Gastrocnemius medialis (tissue), 4 donors: ENCODE measurements at regions not wholly inside any gene's neighbourhood (a gene's known extent, or its start where the extent isn't known, plus 50 kb on each side); places are given as distances from the start of the nearest gene placed in this dataset.
"Not testable (repeated sequence)": the region's sequence is repeated elsewhere in the genome, so short reads cannot be mapped to it uniquely, and the experiment has no call there.

Experiments
- ATAC-seq, 2 donors: fragments of 150-250 bp; one replicate each; pipeline ENCODE4 v1.9.1; 2016
- DNase-seq, 2 donors: peaks; one replicate each; pipeline ENCODE4 v3.0.0-alpha.2; 2019
- H3K27ac ChIP-seq, 4 donors: fragments of 200-600 bp; sonication (generic); 1 replicate in 1 of 4; 2 replicates in 3 of 4; pipeline ENCODE4 v1.5.1; 2016 to 2018; ENCODE audit warnings: mild to moderate bottlenecking in 2 of 4, moderate library complexity in 1 of 4
- H3K27me3 ChIP-seq, 3 donors: fragments of 200-600 bp; sonication (generic) in 2 of 3; 1 replicate in 1 of 3; 2 replicates in 2 of 3; pipeline versions ENCODE4 v1.5.1 to v1.6.0; 2016 to 2019; ENCODE audit warnings: mild to moderate bottlenecking in 1 of 3, moderate library complexity in 1 of 3
- H3K36me3 ChIP-seq, 2 donors: fragments of 200-600 bp; sonication (generic) in 1 of 2; one replicate each; pipeline ENCODE4 v1.5.1; 2017 to 2018
- H3K4me1 ChIP-seq, 2 donors: fragments of 200-600 bp; sonication (generic) in 1 of 2; one replicate each; pipeline ENCODE4 v1.5.1; 2016 to 2017; ENCODE audit warnings: mild to moderate bottlenecking in 2 of 2
- H3K4me3 ChIP-seq, 4 donors: fragments of 200-600 bp; sonication (generic) in 3 of 4; 1 replicate in 1 of 4; 2 replicates in 3 of 4; pipeline ENCODE4 v1.5.1; 2016 to 2019; ENCODE audit warnings: mild to moderate bottlenecking in 2 of 4
- H3K9me3 ChIP-seq, 3 donors: fragments of 200-600 bp; sonication (generic) in 2 of 3; 1 replicate in 1 of 3; 2 replicates in 2 of 3; pipeline ENCODE4 v1.5.1; 2016 to 2019
- in situ Hi-C, 4 donors: fragments of 200-750 bp; cut with MboI; loops; one replicate each; pipeline versions ENCODE4 v1.15.0 to v1.8.0; 2017; ENCODE audit warnings: low sequenced_read_pairs in 4 of 4
- intact Hi-C: fragments of 100-400 bp; cut with DNase I; formaldehyde crosslinking; loops from one replicate; pipeline ENCODE4 v1.15.1; 2023; ENCODE audit warnings: low total_unique reads
- microRNA-seq, 2 donors: library from miRNA; unstranded; fragments of <30 nt; microRNA quantifications; one replicate each; pipeline ENCODE4, GENCODE V29; 2016; ENCODE audit warnings: borderline replicate concordance in 2 of 2

GRCh38 chr16:21545664-21546326 is 53.6 kb upstream of the METTL9 start:
- H3K9me3 ChIP-seq, DNase-seq, H3K4me3 ChIP-seq, H3K27ac ChIP-seq, in situ Hi-C loops, H3K36me3 ChIP-seq, ATAC-seq, H3K27me3 ChIP-seq, intact Hi-C loops, H3K4me1 ChIP-seq: not testable (repeated sequence)

GRCh38 chr16:21549396-21549795 is 50.0 kb upstream of the METTL9 start:
- H3K27me3 ChIP-seq, ATAC-seq, H3K9me3 ChIP-seq, H3K36me3 ChIP-seq, DNase-seq, H3K27ac ChIP-seq, in situ Hi-C loops, H3K4me3 ChIP-seq, intact Hi-C loops, H3K4me1 ChIP-seq: not testable (repeated sequence)

Small RNAs in the stretch of these regions (microRNA-seq; reads per million reads assigned to microRNA genes)
- gene MIR3680-1 = 0 reads per million in 2 donors
